Pancreas (tissue), 10 donors: ENCODE measurements at regions not wholly inside any gene's neighbourhood (a gene's known extent, or its start where the extent isn't known, plus 50 kb on each side); places are given as distances from the start of the nearest gene placed in this dataset.

Source experiments
- ATAC-seq, 4 donors: fragments of 200-7000 bp; cut with Tn5 transposase; one replicate each; pipeline versions ENCODE4 v1.8.0 to v1.9.1; 2020; ENCODE audit warnings: mild to moderate bottlenecking in 4 of 4, moderate library complexity in 4 of 4
- DNase-seq, 6 donors: peaks; one replicate each; pipeline ENCODE4 v3.0.0-alpha.2; 2020
- FAIRE-seq: peaks from 2 replicates; lab custom pipeline; 2012; peaks lifted over from hg19 to GRCh38; lab: Jason Lieb, UNC
- H3K27ac ChIP-seq, 4 donors: fragments of 200-600 bp; sonication (generic); 1 replicate in 3 of 4; 2 replicates in 1 of 4; pipeline versions ENCODE4 v1.5.0 to v1.8.0; 2020
- H3K27me3 ChIP-seq, 4 donors: fragments of 200-600 bp; one replicate each; pipeline ENCODE4 v1.8.0; 2021
- H3K36me3 ChIP-seq, 3 donors: fragments of 200-600 bp; sonication (generic) in 1 of 3; one replicate each; pipeline versions ENCODE4 v1.5.0 to v1.8.0; 2020 to 2021
- H3K4me1 ChIP-seq, 3 donors: fragments of 200-600 bp; one replicate each; pipeline ENCODE4 v1.8.0; 2021
- H3K4me3 ChIP-seq, 4 donors: fragments of 200-600 bp; sonication (generic) in 2 of 4; one replicate each; pipeline versions ENCODE4 v1.5.0 to v1.8.0; 2020 to 2021
- H3K9me3 ChIP-seq, 4 donors: fragments of 200-600 bp; one replicate each; pipeline ENCODE4 v1.8.0; 2021
- CTCF ChIP-seq, 4 donors: fragments of 200-600 bp; sonication (generic) in 3 of 4; IDR thresholded peaks; one replicate each; pipeline versions ENCODE4 v1.5.0 to v1.8.0; 2021; ENCODE audit warnings: antibody characterized with exemption in 4 of 4
- WGBS, 2 donors: extraction: QIAGEN DNeasy Blood & Tissue Kit; methylation state at CpG; one replicate each; pipeline ENCODE4 v1.1.7; 2013; 5-methylcytosine and 5-hydroxymethylcytosine counted together
- intact Hi-C, 3 donors: fragments of 100-400 bp; cut with DNase I; formaldehyde crosslinking; loops; one replicate each; pipeline versions ENCODE4 v1.11.1 to v1.14.2; 2022
- donor health status: healthy with polysubstance abuse.
- donor health status: DM: no; HTN: no; CAD: no; lungs with moderate emphysema.
- donor health status: DM: no; HTN: no; CAD: no.
- donor health status: control.
- donor health status: control.
- donor health status: Bipolar disorder and iron deficiency.
- donor health status: DM: yes; HTN: yes; CAD: no.
- donor health status: DM: no; HTN: no; CAD: no.
- donor health status: DM: no; HTN: no; CAD: no.
- donor health status: DM: yes; HTN: yes; CAD: no.

DNA sequence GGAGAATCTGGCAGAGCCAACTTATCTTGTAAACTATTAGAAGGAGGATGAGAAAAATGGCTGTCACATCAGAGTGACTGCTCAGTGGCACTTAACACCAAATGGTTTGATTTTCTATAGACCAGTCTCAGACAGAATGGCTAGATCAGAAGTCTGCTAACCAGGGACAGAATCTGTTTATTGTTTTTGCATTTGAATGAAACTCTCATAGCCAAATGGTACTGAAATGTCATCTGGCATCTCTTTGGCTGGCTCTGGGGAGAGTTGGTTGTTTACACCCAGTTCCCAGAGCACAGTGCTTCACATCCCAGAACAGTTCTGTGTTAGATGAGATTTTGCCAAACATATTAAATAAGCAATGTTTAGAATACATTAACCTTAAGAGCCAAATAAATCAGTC lies 106.6 kb upstream of the HMHB1 start:
- FAIRE-seq (no peak), DNase-seq (no peak), ATAC-seq (no peak)
- no peaks in the 10 kb centered on the region for H3K36me3 ChIP-seq
- TF ChIP-seq CTCF (IDR thresholded peaks at IDR 0.05), result no peak
- H3K27me3 ChIP-seq, result no peaks in the 10 kb centered on the region
- H3K9me3 ChIP-seq, result no peaks in the 10 kb centered on the region
- H3K4me1 ChIP-seq, result no peaks in the 10 kb centered on the region
- no peak overlapping the region for H3K27ac ChIP-seq
- intact Hi-C loops, result no loop called here
- H3K4me3 ChIP-seq, result no peak overlapping the region

DNA sequence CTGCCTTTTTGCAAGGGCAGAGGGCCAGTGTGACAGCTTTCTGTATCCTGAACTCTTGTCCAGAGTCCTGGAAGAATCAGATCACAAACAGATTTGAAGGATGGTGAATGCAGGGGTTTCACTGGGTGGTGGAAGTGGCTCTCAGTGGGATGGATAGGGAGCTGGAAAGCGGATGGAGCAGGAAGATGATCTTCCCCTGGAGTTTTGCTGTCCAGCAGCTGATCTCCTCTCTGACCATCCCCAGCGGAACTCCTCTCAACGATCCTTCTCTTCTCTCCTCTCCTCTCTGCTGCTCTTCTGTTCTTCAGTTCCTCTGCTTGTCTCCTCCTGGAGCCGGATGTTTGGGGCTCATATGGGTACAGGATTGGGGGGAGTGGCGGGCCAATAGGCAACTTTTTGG lies 108.3 kb upstream of the HMHB1 start:
- H3K4me1 ChIP-seq, result no peaks in the 10 kb centered on the region
- H3K4me3 ChIP-seq, result no peak overlapping the region
- ATAC-seq (no peak), DNase-seq (no peak), FAIRE-seq (no peak)
- TF ChIP-seq CTCF (IDR thresholded peaks at IDR 0.05), result no peak
- WGBS, 2 donors, result 76 to 83% methylated on average over 5 of the region's 5 CpGs
- H3K9me3 ChIP-seq, result no peaks in the 10 kb centered on the region
- H3K27me3 ChIP-seq, result no peaks in the 10 kb centered on the region
- no peaks in the 10 kb centered on the region for H3K36me3 ChIP-seq
- intact Hi-C loops, result no loop called here
- no peak overlapping the region for H3K27ac ChIP-seq

- ATAC-seq (no peak), DNase-seq (no peak), FAIRE-seq (no peak)
- Histone ChIP-seq H3K9me3 (no peaks in the 10 kb centered on the region), H3K4me1 (no peaks in the 10 kb centered on the region), H3K4me3 (no peak overlapping the region), H3K27me3 (no peaks in the 10 kb centered on the region), H3K27ac (no peak overlapping the region), H3K36me3 (no peaks in the 10 kb centered on the region)
- TF ChIP-seq CTCF (IDR thresholded peaks at IDR 0.05), result no peak
- WGBS, 2 donors, result 72 to 80% methylated on average over 1 of the region's 1 CpG
- intact Hi-C loops, result no loop called here
These were observed 110.5 kb upstream of the HMHB1 start for GRCh38 chr5:143701493-143701892.

DNA sequence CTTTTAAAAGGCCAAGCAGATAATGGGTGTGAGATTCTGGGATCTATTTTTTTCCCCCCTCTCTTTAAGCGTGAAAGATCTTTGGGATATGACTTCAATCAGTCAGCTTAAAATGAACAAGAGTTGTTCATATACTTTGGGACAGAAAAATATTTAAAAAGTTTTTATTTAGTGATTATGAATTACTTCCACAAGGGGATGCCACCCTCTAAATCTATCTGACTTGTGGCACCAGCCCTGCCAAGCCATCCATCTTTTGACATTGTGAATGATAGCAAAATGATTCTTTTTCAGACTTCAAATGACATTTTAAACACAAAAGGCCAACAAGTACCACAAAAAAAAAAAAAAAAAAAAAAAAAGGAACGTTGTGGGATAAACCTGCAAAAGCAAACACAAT lies 111.0 kb upstream of the HMHB1 start:
- no peaks in the 10 kb centered on the region for H3K4me1 ChIP-seq
- H3K27me3 ChIP-seq, result no peaks in the 10 kb centered on the region
- H3K9me3 ChIP-seq, result no peaks in the 10 kb centered on the region
- no peak for ATAC-seq
- FAIRE-seq, result no peak
- intact Hi-C loops, result no loop called here
- no peaks in the 10 kb centered on the region for H3K36me3 ChIP-seq
- no peak overlapping the region for H3K27ac ChIP-seq
- 58 to 61% methylated on average over 2 of the region's 2 CpGs for WGBS, 2 donors
- no peak for DNase-seq
- no peak overlapping the region for H3K4me3 ChIP-seq
- no peak for TF ChIP-seq CTCF (IDR thresholded peaks at IDR 0.05)

DNA sequence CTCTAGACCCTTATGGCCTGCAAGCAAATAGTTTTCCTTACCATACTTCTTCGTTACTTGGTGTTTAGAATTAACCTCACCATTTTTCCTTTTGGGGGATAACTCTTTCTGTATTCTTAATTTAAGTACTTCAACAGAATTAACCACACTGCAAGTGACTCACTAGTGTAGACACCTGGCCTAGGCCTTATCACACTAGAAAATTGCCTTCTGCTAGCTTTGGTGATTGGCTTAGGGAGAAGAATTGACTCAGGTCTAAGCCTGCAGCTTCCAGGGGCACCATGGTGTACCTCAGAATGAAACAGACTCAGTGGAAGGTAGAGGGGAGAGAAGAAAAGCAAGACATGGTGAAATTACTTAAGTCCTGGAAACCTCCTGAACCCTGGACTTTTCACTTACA lies 112.8 kb upstream of the HMHB1 start:
- 90 to 95% methylated on average over 1 of the region's 1 CpG for WGBS, 2 donors
- Histone ChIP-seq H3K4me1 (no peaks in the 10 kb centered on the region), H3K36me3 (no peaks in the 10 kb centered on the region), H3K27me3 (no peaks in the 10 kb centered on the region), H3K27ac (no peak overlapping the region), H3K4me3 (no peak overlapping the region), H3K9me3 (no peaks in the 10 kb centered on the region)
- TF ChIP-seq CTCF (IDR thresholded peaks at IDR 0.05), result no peak
- no peak for FAIRE-seq
- no peak for DNase-seq
- no peak for ATAC-seq
- intact Hi-C loops, result no loop called here
